ENCODE measurements at regions not wholly inside any gene's neighbourhood (a gene's known extent, or its start where the extent isn't known, plus 50 kb on each side); places are given as distances from the start of the nearest gene placed in this dataset.

DNA sequence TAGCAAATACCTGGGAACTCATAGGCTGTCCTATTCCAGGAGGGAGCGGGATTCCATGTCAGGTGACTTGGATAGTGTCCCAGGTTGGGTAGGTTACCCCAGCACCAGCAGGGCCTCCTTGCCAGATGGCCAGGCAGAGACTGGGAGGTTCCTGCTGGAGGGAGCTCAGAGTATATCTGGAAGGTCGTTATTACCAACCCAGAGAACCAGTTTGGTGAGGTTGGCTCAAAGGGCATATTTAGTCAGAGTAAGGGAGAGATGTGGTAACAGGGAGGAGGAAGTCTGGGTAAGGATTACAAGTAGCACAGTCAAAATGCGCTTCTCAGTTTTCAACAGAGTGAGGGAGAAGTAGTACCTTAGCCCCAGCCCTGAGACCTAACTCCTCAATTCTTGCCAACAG lies 53.3 kb upstream of the LNX1 start:
- TF ChIP-seq, protein P1, sequence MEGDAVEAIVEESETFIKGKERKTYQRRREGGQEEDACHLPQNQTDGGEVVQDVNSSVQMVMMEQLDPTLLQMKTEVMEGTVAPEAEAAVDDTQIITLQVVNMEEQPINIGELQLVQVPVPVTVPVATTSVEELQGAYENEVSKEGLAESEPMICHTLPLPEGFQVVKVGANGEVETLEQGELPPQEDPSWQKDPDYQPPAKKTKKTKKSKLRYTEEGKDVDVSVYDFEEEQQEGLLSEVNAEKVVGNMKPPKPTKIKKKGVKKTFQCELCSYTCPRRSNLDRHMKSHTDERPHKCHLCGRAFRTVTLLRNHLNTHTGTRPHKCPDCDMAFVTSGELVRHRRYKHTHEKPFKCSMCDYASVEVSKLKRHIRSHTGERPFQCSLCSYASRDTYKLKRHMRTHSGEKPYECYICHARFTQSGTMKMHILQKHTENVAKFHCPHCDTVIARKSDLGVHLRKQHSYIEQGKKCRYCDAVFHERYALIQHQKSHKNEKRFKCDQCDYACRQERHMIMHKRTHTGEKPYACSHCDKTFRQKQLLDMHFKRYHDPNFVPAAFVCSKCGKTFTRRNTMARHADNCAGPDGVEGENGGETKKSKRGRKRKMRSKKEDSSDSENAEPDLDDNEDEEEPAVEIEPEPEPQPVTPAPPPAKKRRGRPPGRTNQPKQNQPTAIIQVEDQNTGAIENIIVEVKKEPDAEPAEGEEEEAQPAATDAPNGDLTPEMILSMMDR (IDR thresholded peaks at IDR 0.05): no peak
- TF ChIP-seq POLR2A (IDR thresholded peaks at IDR 0.05): no peak
- TF ChIP-seq EP300 (IDR thresholded peaks at IDR 0.05): no peak

All from tibial nerve (tissue), 4 donors.